ENCODE measurements at regions not wholly inside any gene's neighbourhood (a gene's known extent, or its start where the extent isn't known, plus 50 kb on each side); places are given as distances from the start of the nearest gene placed in this dataset.

- H3F3A ChIP-seq (ENCODE audit: low read depth): no peaks in the 10 kb centered on the region
- no peak overlapping the region for H3K4me3 ChIP-seq (ENCODE audit: low read length, poor library complexity, severe bottlenecking)
- H3K27me3 ChIP-seq (ENCODE audit: insufficient read depth, low read length, poor library complexity, severe bottlenecking): no peaks in the 10 kb centered on the region
- H3K9me3 ChIP-seq (ENCODE audit: insufficient read depth, low read depth, low read length): no peaks in the 10 kb centered on the region
- H3K36me3 ChIP-seq (ENCODE audit: insufficient read depth, low read length): no peaks in the 10 kb centered on the region
- no peaks in the 10 kb centered on the region for H4K20me1 ChIP-seq (ENCODE audit: insufficient read depth, low read length, poor library complexity, severe bottlenecking)
- H3K4me1 ChIP-seq (ENCODE audit: insufficient read depth, low read length, poor library complexity, severe bottlenecking): no peaks in the 10 kb centered on the region
- no peaks in the 10 kb centered on the region for H3K79me2 ChIP-seq (ENCODE audit: insufficient read depth, low read length)
- TF ChIP-seq, protein P1, sequence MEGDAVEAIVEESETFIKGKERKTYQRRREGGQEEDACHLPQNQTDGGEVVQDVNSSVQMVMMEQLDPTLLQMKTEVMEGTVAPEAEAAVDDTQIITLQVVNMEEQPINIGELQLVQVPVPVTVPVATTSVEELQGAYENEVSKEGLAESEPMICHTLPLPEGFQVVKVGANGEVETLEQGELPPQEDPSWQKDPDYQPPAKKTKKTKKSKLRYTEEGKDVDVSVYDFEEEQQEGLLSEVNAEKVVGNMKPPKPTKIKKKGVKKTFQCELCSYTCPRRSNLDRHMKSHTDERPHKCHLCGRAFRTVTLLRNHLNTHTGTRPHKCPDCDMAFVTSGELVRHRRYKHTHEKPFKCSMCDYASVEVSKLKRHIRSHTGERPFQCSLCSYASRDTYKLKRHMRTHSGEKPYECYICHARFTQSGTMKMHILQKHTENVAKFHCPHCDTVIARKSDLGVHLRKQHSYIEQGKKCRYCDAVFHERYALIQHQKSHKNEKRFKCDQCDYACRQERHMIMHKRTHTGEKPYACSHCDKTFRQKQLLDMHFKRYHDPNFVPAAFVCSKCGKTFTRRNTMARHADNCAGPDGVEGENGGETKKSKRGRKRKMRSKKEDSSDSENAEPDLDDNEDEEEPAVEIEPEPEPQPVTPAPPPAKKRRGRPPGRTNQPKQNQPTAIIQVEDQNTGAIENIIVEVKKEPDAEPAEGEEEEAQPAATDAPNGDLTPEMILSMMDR (conservative IDR thresholded peaks at IDR 0.05; ENCODE audit: low read length): no peak
- no peak for TF ChIP-seq EZH2phosphoT487 (IDR thresholded peaks at IDR 0.05; ENCODE audit: borderline replicate concordance)
- H3K9me2 ChIP-seq (replicated peaks; ENCODE audit: low read depth, low read length): no peaks in the 10 kb centered on the region
- H3K9ac ChIP-seq (ENCODE audit: low read depth, low read length, poor library complexity, severe bottlenecking): no peak overlapping the region
- H2AFZ ChIP-seq (ENCODE audit: low read length): no peak overlapping the region
- no peak overlapping the region for H3K4me2 ChIP-seq (ENCODE audit: low read depth, low read length, poor library complexity, severe bottlenecking)
Measured at GRCh38 chr17:13158494-13159240, 140.8 kb upstream of the ELAC2 start.

GRCh38 chr17:13157656-13158055 lies 139.8 kb upstream of the ELAC2 start:
- H3K36me3 ChIP-seq (ENCODE audit: insufficient read depth, low read length): no peaks in the 10 kb centered on the region
- H3K9me2 ChIP-seq (replicated peaks; ENCODE audit: low read depth, low read length): no peaks in the 10 kb centered on the region
- no peaks in the 10 kb centered on the region for H3K79me2 ChIP-seq (ENCODE audit: insufficient read depth, low read length)
- no peaks in the 10 kb centered on the region for H3K4me1 ChIP-seq (ENCODE audit: insufficient read depth, low read length, poor library complexity, severe bottlenecking)
- no peak overlapping the region for H2AFZ ChIP-seq (ENCODE audit: low read length)
- H3K4me2 ChIP-seq (ENCODE audit: low read depth, low read length, poor library complexity, severe bottlenecking): no peak overlapping the region
- H3F3A ChIP-seq (ENCODE audit: low read depth): no peaks in the 10 kb centered on the region
- no peak overlapping the region for H3K9ac ChIP-seq (ENCODE audit: low read depth, low read length, poor library complexity, severe bottlenecking)
- TF ChIP-seq, protein P1 (conservative IDR thresholded peaks at IDR 0.05; ENCODE audit: low read length): no peak
- TF ChIP-seq EZH2phosphoT487 (IDR thresholded peaks at IDR 0.05; ENCODE audit: borderline replicate concordance): no peak
- no peak overlapping the region for H3K4me3 ChIP-seq (ENCODE audit: low read length, poor library complexity, severe bottlenecking)
- H3K9me3 ChIP-seq (ENCODE audit: insufficient read depth, low read depth, low read length): no peaks in the 10 kb centered on the region
- no peaks in the 10 kb centered on the region for H4K20me1 ChIP-seq (ENCODE audit: insufficient read depth, low read length, poor library complexity, severe bottlenecking)
- no peaks in the 10 kb centered on the region for H3K27me3 ChIP-seq (ENCODE audit: insufficient read depth, low read length, poor library complexity, severe bottlenecking)

DNA sequence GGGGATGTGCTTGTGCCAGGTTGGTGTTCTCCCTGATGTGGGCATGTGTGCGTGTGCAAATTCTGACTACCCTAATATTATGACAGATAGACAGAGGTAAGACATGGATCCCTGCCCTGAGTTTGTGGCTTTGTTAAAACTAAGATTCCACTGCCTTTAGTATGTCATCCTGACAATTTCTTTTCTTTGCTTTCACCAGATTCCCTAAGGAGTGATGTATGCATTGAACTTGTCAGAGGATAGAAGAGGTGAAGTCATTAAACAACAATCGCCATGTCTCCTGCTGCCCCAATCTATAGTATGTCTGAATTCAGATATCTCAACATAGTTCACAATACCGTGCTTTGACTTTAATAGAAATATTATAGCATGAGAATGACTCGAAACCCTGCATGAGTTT lies 137.1 kb upstream of the ELAC2 start:
- TF ChIP-seq EZH2phosphoT487 (IDR thresholded peaks at IDR 0.05; ENCODE audit: borderline replicate concordance): no peak
- TF ChIP-seq, protein P1 (conservative IDR thresholded peaks at IDR 0.05; ENCODE audit: low read length): no peak
- H3K4me3 ChIP-seq (ENCODE audit: low read length, poor library complexity, severe bottlenecking): no peak overlapping the region
- no peaks in the 10 kb centered on the region for H3K9me2 ChIP-seq (replicated peaks; ENCODE audit: low read depth, low read length)
- H3K4me1 ChIP-seq (ENCODE audit: insufficient read depth, low read length, poor library complexity, severe bottlenecking): no peaks in the 10 kb centered on the region
- no peak overlapping the region for H3K4me2 ChIP-seq (ENCODE audit: low read depth, low read length, poor library complexity, severe bottlenecking)
- no peaks in the 10 kb centered on the region for H3F3A ChIP-seq (ENCODE audit: low read depth)
- H3K9ac ChIP-seq (ENCODE audit: low read depth, low read length, poor library complexity, severe bottlenecking): no peak overlapping the region
- no peaks in the 10 kb centered on the region for H3K36me3 ChIP-seq (ENCODE audit: insufficient read depth, low read length)
- H4K20me1 ChIP-seq (ENCODE audit: insufficient read depth, low read length, poor library complexity, severe bottlenecking): no peaks in the 10 kb centered on the region
- no peak overlapping the region for H2AFZ ChIP-seq (ENCODE audit: low read length)
- no peaks in the 10 kb centered on the region for H3K27me3 ChIP-seq (ENCODE audit: insufficient read depth, low read length, poor library complexity, severe bottlenecking)
- no peaks in the 10 kb centered on the region for H3K79me2 ChIP-seq (ENCODE audit: insufficient read depth, low read length)
- no peaks in the 10 kb centered on the region for H3K9me3 ChIP-seq (ENCODE audit: insufficient read depth, low read depth, low read length)
